ENCODE measurements at regions not wholly inside any gene's neighbourhood (a gene's known extent, or its start where the extent isn't known, plus 50 kb on each side); places are given as distances from the start of the nearest gene placed in this dataset.
"Not testable (repeated sequence)": the region's sequence is repeated elsewhere in the genome, so short reads cannot be mapped to it uniquely, and the experiment has no call there.

GRCh38 chr9:7509576-7510145 is 289.9 kb downstream of the DMAC1 start:
- Histone ChIP-seq H3K27ac (ENCODE audit: low read depth, low read length) (no peak overlapping the region), H3K9me3 (ENCODE audit: control insufficient read depth, insufficient read depth, low read depth, low read length) (no peaks in the 10 kb centered on the region), H3K4me3 (ENCODE audit: low read depth, low read length) (no peak overlapping the region), H3K36me3 (ENCODE audit: control insufficient read depth, insufficient read depth, low read length) (no peaks in the 10 kb centered on the region), H3K27me3 (ENCODE audit: control insufficient read depth, insufficient read depth, low read length) (no peaks in the 10 kb centered on the region), H3K9ac (ENCODE audit: low read length) (no peak overlapping the region), H3K4me1 (ENCODE audit: control insufficient read depth, insufficient read depth, low read length) (no peaks in the 10 kb centered on the region)

- H3K4me3 ChIP-seq (ENCODE audit: low read depth, low read length): no peak overlapping the region
- no peaks in the 10 kb centered on the region for H3K4me1 ChIP-seq (ENCODE audit: control insufficient read depth, insufficient read depth, low read length)
- H3K9ac ChIP-seq (ENCODE audit: low read length): no peak overlapping the region
- no peaks in the 10 kb centered on the region for H3K27me3 ChIP-seq (ENCODE audit: control insufficient read depth, insufficient read depth, low read length)
- H3K36me3 ChIP-seq (ENCODE audit: control insufficient read depth, insufficient read depth, low read length): no peaks in the 10 kb centered on the region
- H3K27ac ChIP-seq (ENCODE audit: low read depth, low read length): no peak overlapping the region
- no peaks in the 10 kb centered on the region for H3K9me3 ChIP-seq (ENCODE audit: control insufficient read depth, insufficient read depth, low read depth, low read length)
These were observed 291.1 kb downstream of the DMAC1 start for GRCh38 chr9:7508516-7508915.

GRCh38 chr9:7507566-7508270 is 291.9 kb downstream of the DMAC1 start:
- Histone ChIP-seq H3K9me3 (ENCODE audit: control insufficient read depth, insufficient read depth, low read depth, low read length) (no peaks in the 10 kb centered on the region), H3K4me3 (ENCODE audit: low read depth, low read length) (no peak overlapping the region), H3K4me1 (ENCODE audit: control insufficient read depth, insufficient read depth, low read length) (no peaks in the 10 kb centered on the region), H3K27ac (ENCODE audit: low read depth, low read length) (no peak overlapping the region), H3K27me3 (ENCODE audit: control insufficient read depth, insufficient read depth, low read length) (no peaks in the 10 kb centered on the region), H3K36me3 (ENCODE audit: control insufficient read depth, insufficient read depth, low read length) (no peaks in the 10 kb centered on the region), H3K9ac (ENCODE audit: low read length) (no peak overlapping the region)

GRCh38 chr9:7507026-7507425 is 292.6 kb downstream of the DMAC1 start:
- no peaks in the 10 kb centered on the region for H3K36me3 ChIP-seq (ENCODE audit: control insufficient read depth, insufficient read depth, low read length)

GRCh38 chr9:7500521-7500920 is 299.1 kb downstream of the DMAC1 start:
- no peaks in the 10 kb centered on the region for H3K9me3 ChIP-seq (ENCODE audit: control insufficient read depth, insufficient read depth, low read depth, low read length)
- H3K27me3 ChIP-seq (ENCODE audit: control insufficient read depth, insufficient read depth, low read length): no peaks in the 10 kb centered on the region
- no peak overlapping the region for H3K9ac ChIP-seq (ENCODE audit: low read length)
- H3K27ac ChIP-seq (ENCODE audit: low read depth, low read length): no peak overlapping the region
- H3K4me3 ChIP-seq (ENCODE audit: low read depth, low read length): no peak overlapping the region
- H3K4me1 ChIP-seq (ENCODE audit: control insufficient read depth, insufficient read depth, low read length): no peaks in the 10 kb centered on the region
- H3K36me3 ChIP-seq (ENCODE audit: control insufficient read depth, insufficient read depth, low read length): no peaks in the 10 kb centered on the region

More at GRCh38 chr9:7507026-7507425, 292.6 kb downstream of the DMAC1 start:
- Histone ChIP-seq H3K9me3 (ENCODE audit: control insufficient read depth, insufficient read depth, low read depth, low read length) (no peaks in the 10 kb centered on the region), H3K4me1 (ENCODE audit: control insufficient read depth, insufficient read depth, low read length) (no peaks in the 10 kb centered on the region), H3K9ac (ENCODE audit: low read length) (no peak overlapping the region), H3K27ac (ENCODE audit: low read depth, low read length) (no peak overlapping the region), H3K27me3 (ENCODE audit: control insufficient read depth, insufficient read depth, low read length) (no peaks in the 10 kb centered on the region), H3K4me3 (ENCODE audit: low read depth, low read length) (no peak overlapping the region)

GRCh38 chr9:7491641-7492040 is 307.9 kb downstream of the DMAC1 start:
- Histone ChIP-seq H3K27ac (ENCODE audit: low read depth, low read length) (no peak overlapping the region), H3K27me3 (ENCODE audit: control insufficient read depth, insufficient read depth, low read length) (no peaks in the 10 kb centered on the region), H3K9ac (ENCODE audit: low read length) (no peak overlapping the region), H3K36me3 (ENCODE audit: control insufficient read depth, insufficient read depth, low read length) (no peaks in the 10 kb centered on the region), H3K9me3 (ENCODE audit: control insufficient read depth, insufficient read depth, low read depth, low read length) (no peaks in the 10 kb centered on the region), H3K4me3 (ENCODE audit: low read depth, low read length) (no peak overlapping the region), H3K4me1 (ENCODE audit: control insufficient read depth, insufficient read depth, low read length) (no peaks in the 10 kb centered on the region)

- Histone ChIP-seq H3K9me3 (ENCODE audit: control insufficient read depth, insufficient read depth, low read depth, low read length) (no peaks in the 10 kb centered on the region), H3K4me1 (ENCODE audit: control insufficient read depth, insufficient read depth, low read length) (no peaks in the 10 kb centered on the region), H3K27me3 (ENCODE audit: control insufficient read depth, insufficient read depth, low read length) (no peaks in the 10 kb centered on the region)
These were observed 309.1 kb downstream of the DMAC1 start for GRCh38 chr9:7490317-7491108.

GRCh38 chr9:7489036-7489435 is 310.5 kb downstream of the DMAC1 start:
- H3K4me3 ChIP-seq (ENCODE audit: low read depth, low read length): no peak overlapping the region
- no peaks in the 10 kb centered on the region for H3K9me3 ChIP-seq (ENCODE audit: control insufficient read depth, insufficient read depth, low read depth, low read length)
- no peaks in the 10 kb centered on the region for H3K4me1 ChIP-seq (ENCODE audit: control insufficient read depth, insufficient read depth, low read length)
- no peaks in the 10 kb centered on the region for H3K27me3 ChIP-seq (ENCODE audit: control insufficient read depth, insufficient read depth, low read length)
- no peaks in the 10 kb centered on the region for H3K36me3 ChIP-seq (ENCODE audit: control insufficient read depth, insufficient read depth, low read length)
- no peak overlapping the region for H3K9ac ChIP-seq (ENCODE audit: low read length)
- H3K27ac ChIP-seq (ENCODE audit: low read depth, low read length): no peak overlapping the region

More at GRCh38 chr9:7490317-7491108, 309.1 kb downstream of the DMAC1 start:
- no peaks in the 10 kb centered on the region for H3K36me3 ChIP-seq (ENCODE audit: control insufficient read depth, insufficient read depth, low read length)
- no peak overlapping the region for H3K27ac ChIP-seq (ENCODE audit: low read depth, low read length)
- H3K4me3 ChIP-seq (ENCODE audit: low read depth, low read length): no peak overlapping the region
- H3K9ac ChIP-seq (ENCODE audit: low read length): no peak overlapping the region

GRCh38 chr9:7484014-7484413 is 315.6 kb downstream of the DMAC1 start:
- not testable (repeated sequence) for H3K4me1 ChIP-seq (ENCODE audit: control insufficient read depth, insufficient read depth, low read length); H3K9ac ChIP-seq (ENCODE audit: low read length); H3K27ac ChIP-seq (ENCODE audit: low read depth, low read length); H3K36me3 ChIP-seq (ENCODE audit: control insufficient read depth, insufficient read depth, low read length); H3K27me3 ChIP-seq (ENCODE audit: control insufficient read depth, insufficient read depth, low read length); H3K9me3 ChIP-seq (ENCODE audit: control insufficient read depth, insufficient read depth, low read depth, low read length); H3K4me3 ChIP-seq (ENCODE audit: low read depth, low read length)

- Histone ChIP-seq H3K27me3 (ENCODE audit: control insufficient read depth, insufficient read depth, low read length) (no peaks in the 10 kb centered on the region), H3K9ac (ENCODE audit: low read length) (no peak overlapping the region), H3K36me3 (ENCODE audit: control insufficient read depth, insufficient read depth, low read length) (no peaks in the 10 kb centered on the region), H3K4me1 (ENCODE audit: control insufficient read depth, insufficient read depth, low read length) (no peaks in the 10 kb centered on the region), H3K4me3 (ENCODE audit: low read depth, low read length) (no peak overlapping the region), H3K27ac (ENCODE audit: low read depth, low read length) (no peak overlapping the region), H3K9me3 (ENCODE audit: control insufficient read depth, insufficient read depth, low read depth, low read length) (no peaks in the 10 kb centered on the region)
These were observed 318.0 kb downstream of the DMAC1 start for GRCh38 chr9:7481570-7481969.

- Histone ChIP-seq H3K4me1 (ENCODE audit: control insufficient read depth, insufficient read depth, low read length) (no peaks in the 10 kb centered on the region), H3K9me3 (ENCODE audit: control insufficient read depth, insufficient read depth, low read depth, low read length) (no peaks in the 10 kb centered on the region), H3K36me3 (ENCODE audit: control insufficient read depth, insufficient read depth, low read length) (no peaks in the 10 kb centered on the region), H3K27me3 (ENCODE audit: control insufficient read depth, insufficient read depth, low read length) (no peaks in the 10 kb centered on the region), H3K4me3 (ENCODE audit: low read depth, low read length) (no peak overlapping the region), H3K9ac (ENCODE audit: low read length) (no peak overlapping the region), H3K27ac (ENCODE audit: low read depth, low read length) (no peak overlapping the region)
These were observed 320.3 kb downstream of the DMAC1 start for GRCh38 chr9:7479300-7479699.
